HepG2 (cell line): ENCODE measurements at regions not wholly inside any gene's neighbourhood (a gene's known extent, or its start where the extent isn't known, plus 50 kb on each side); places are given as distances from the start of the nearest gene placed in this dataset.
"Not testable (repeated sequence)": the region's sequence is repeated elsewhere in the genome, so short reads cannot be mapped to it uniquely, and the experiment has no call there.

Experiments used
- ATAC-seq: fragments of 200-7000 bp; cut with Tn5 transposase; 3 replicates; pipeline ENCODE4 v1.9.1; 2020; ENCODE audit warnings: mild to moderate bottlenecking, moderate library complexity
- BruUV-seq: library from RNA; stranded (reverse); fragments of 400-500 nt; replicated peaks from 2 replicates; lab custom pipeline; 2021; lab: Mats Ljungman, UMichigan
- CTCF ChIA-PET: fragments of 300-600 bp; formaldehyde crosslinking; extraction: SDS; loops from one replicate; lab custom pipeline; 2021; ENCODE audit warnings: low total read pairs, inconsistent platforms, low intra/inter-chr PET ratio; lab: Yijun Ruan, JAX
- POLR2A ChIA-PET: fragments of 350-600 bp; sonication (Branson Sonifier 250); formaldehyde crosslinking; loops from one replicate; lab custom pipeline; 2020; ENCODE audit warnings: antibody characterized with exemption, inconsistent platforms; lab: Yijun Ruan, JAX
- DNase-seq: peaks from one replicate; pipeline ENCODE4 v3.0.0-alpha.2; 2015; ENCODE audit warnings: low spot score
- FAIRE-seq: peaks from 3 replicates; lab custom pipeline; 2011; peaks lifted over from hg19 to GRCh38; lab: Jason Lieb, UNC
- H2AFZ ChIP-seq: one replicate; pipeline ENCODE4 v1.6.1; 2011; ENCODE audit warnings: low read length, inconsistent platforms
- H3K27ac ChIP-seq: fragments of 300-600 bp; 3 replicates; pipeline ENCODE4 v1.8.0; 2011; ENCODE audit warnings: mixed run types, mild to moderate bottlenecking, mixed read lengths, low read length, inconsistent platforms; ENCODE audit not compliant: insufficient read depth; ENCODE audit errors: extremely low read length
- H3K27me3 ChIP-seq, 2 experiments: fragments of 200-600 bp in 1 of 2; 2 replicates in 1 of 2; 3 replicates in 1 of 2; pipeline versions ENCODE4 v1.6.0 to v1.8.0; 2011; ENCODE audit warnings: low read length in 2 of 2, mild to moderate bottlenecking in 2 of 2, moderate library complexity in 2 of 2, inconsistent platforms in 1 of 2; ENCODE audit not compliant: insufficient read depth in 2 of 2, control insufficient read depth in 1 of 2
- H3K36me3 ChIP-seq, 2 experiments: fragments of 200-600 bp in 1 of 2; replicated peaks in 1 of 2; 2 replicates in 1 of 2; 3 replicates in 1 of 2; pipeline versions ENCODE4 v1.5.1 to v1.8.0; 2011; ENCODE audit warnings: low read length in 2 of 2, inconsistent platforms in 1 of 2; ENCODE audit not compliant: insufficient read depth in 2 of 2, control insufficient read depth in 1 of 2
- H3K4me1 ChIP-seq: 2 replicates; pipeline ENCODE4 v1.5.1; 2012; ENCODE audit warnings: low read length, inconsistent platforms; ENCODE audit not compliant: insufficient read depth
- H3K4me2 ChIP-seq: 2 replicates; pipeline ENCODE4 v1.6.0; 2011; ENCODE audit warnings: low read depth, low read length, inconsistent platforms
- H3K4me3 ChIP-seq, 3 experiments: fragments of 200-600 bp in 1 of 3; sonication (generic), shearing (Covaris generic) in 1 of 3; replicated peaks in 1 of 3; 2 replicates each; pipeline ENCODE4 v1.5.1; 2011 to 2016; ENCODE audit warnings: low read length in 3 of 3, inconsistent platforms in 2 of 3, low read depth in 2 of 3, mild to moderate bottlenecking in 2 of 3, control low read depth in 1 of 3, mixed read lengths in 1 of 3; ENCODE audit not compliant: insufficient read depth in 1 of 3
- H3K79me2 ChIP-seq: one replicate; pipeline ENCODE4 v1.6.1; 2011; ENCODE audit warnings: low read length, inconsistent platforms; ENCODE audit not compliant: insufficient read depth
- H3K9ac ChIP-seq: 2 replicates; pipeline ENCODE4 v1.6.0; 2011; ENCODE audit warnings: mild to moderate bottlenecking, low read depth, low read length, inconsistent platforms; ENCODE audit not compliant: insufficient read depth
- H3K9me3 ChIP-seq: 2 replicates; pipeline ENCODE4 v1.5.1; 2012; ENCODE audit warnings: mild to moderate bottlenecking, low read length
- H4K20me1 ChIP-seq: 2 replicates; pipeline ENCODE4 v1.6.0; 2011; ENCODE audit warnings: inconsistent platforms, mild to moderate bottlenecking, low read length, moderate library complexity; ENCODE audit not compliant: insufficient read depth
- MTF2 ChIP-seq: sonication (generic); formaldehyde crosslinking; IDR thresholded peaks from 2 replicates; pipeline ENCODE4 v1.5.0; 2020; ENCODE audit warnings: missing genetic modification reagents, borderline replicate concordance
- WGBS: methylation state at CpG from one replicate; pipeline ENCODE4 v1.1.6; 2017; ENCODE audit warnings: low lambda C conversion rate; 5-methylcytosine and 5-hydroxymethylcytosine counted together
- in situ Hi-C: cut with HindIII; loops from 2 replicates; pipeline ENCODE4 v1.10.0; 2017; ENCODE audit warnings: low pct_unique_long_range_greater_than_20kb; ENCODE audit not compliant: extremely low pct_ligation_motif_present
- intact Hi-C: fragments of 100-400 bp; cut with micrococcal nuclease; formaldehyde crosslinking; loops from one replicate; pipeline ENCODE4 v1.10.0; 2022; ENCODE audit not compliant: unreplicated experiment

DNA sequence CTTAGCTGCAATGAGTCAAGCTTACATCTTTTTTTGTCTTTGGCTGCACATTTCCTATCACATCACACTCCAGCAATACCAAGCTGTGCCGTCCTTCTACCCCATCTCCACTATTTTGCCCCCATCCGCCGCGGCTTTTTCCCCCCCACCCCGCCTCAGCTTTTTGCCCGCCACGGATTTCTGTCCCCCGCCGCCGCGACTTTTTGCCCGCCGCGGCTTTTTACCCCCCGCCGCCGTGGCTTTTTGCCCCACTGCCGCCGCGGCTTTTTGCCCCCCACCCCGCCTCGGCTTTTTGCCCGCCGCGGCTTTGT is 2785.4 kb downstream of the RPIA start:
- H3K27ac ChIP-seq, H4K20me1 ChIP-seq, H2AFZ ChIP-seq, H3K4me2 ChIP-seq, H3K9me3 ChIP-seq, H3K4me3 ChIP-seq, in situ Hi-C loops, POLR2A ChIA-PET, DNase-seq, ATAC-seq, BruUV-seq, H3K79me2 ChIP-seq, H3K4me1 ChIP-seq, CTCF ChIA-PET, H3K9ac ChIP-seq, intact Hi-C loops, H3K36me3 ChIP-seq, FAIRE-seq: not testable (repeated sequence)
- peak; percentile 57; the same call in 1 of the 2 replicates for TF ChIP-seq MTF2 (CRISPR knock-in tag)
- 15% methylated on average over 25 of the region's 25 CpGs for WGBS
- peaks cover 7 to 25% of the 10 kb centered on the region in 2 experiments; a peak in 3 of 5 replicates for H3K27me3 ChIP-seq

DNA sequence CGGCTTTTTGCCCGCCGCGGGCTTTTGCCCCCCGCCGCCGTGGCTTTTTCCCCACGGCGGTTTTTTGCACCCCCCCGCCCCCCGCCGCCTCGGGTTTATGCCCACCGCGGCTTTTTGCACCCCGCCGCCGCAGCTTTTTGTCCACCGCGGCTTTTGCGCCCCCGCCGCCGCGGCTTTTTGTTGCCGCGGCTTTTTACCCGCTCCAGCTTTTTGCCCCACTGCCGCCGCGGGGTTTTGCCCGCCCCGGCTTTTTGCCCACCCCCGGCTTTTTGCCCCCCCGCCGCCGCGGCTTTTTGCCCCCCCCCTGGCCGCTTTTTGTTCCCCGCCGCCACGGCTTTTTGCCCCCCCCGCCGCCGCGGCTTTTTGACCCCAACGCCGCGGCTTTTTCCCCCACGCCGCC is 2785.8 kb downstream of the RPIA start:
- Histone ChIP-seq H3K4me3 (peak overlapping the region; percentile 56 to 90 (median 70); a peak in 5 of 6 replicates), H3K27me3 (peaks cover 7 to 25% of the 10 kb centered on the region in 2 experiments; a peak in 3 of 5 replicates), H3K4me2 (peak overlapping the region; percentile 71; the same call in 1 of the 2 replicates)
- H3K27ac ChIP-seq, ATAC-seq, DNase-seq, H3K4me1 ChIP-seq, POLR2A ChIA-PET, H3K9me3 ChIP-seq, H3K9ac ChIP-seq, H3K79me2 ChIP-seq, BruUV-seq, FAIRE-seq, in situ Hi-C loops, H2AFZ ChIP-seq, H4K20me1 ChIP-seq, H3K36me3 ChIP-seq, CTCF ChIA-PET, intact Hi-C loops: not testable (repeated sequence)
- 16% methylated on average over 50 of the region's 51 CpGs for WGBS
